ENCODE measurements at regions not wholly inside any gene's neighbourhood (a gene's known extent, or its start where the extent isn't known, plus 50 kb on each side); places are given as distances from the start of the nearest gene placed in this dataset.

DNA sequence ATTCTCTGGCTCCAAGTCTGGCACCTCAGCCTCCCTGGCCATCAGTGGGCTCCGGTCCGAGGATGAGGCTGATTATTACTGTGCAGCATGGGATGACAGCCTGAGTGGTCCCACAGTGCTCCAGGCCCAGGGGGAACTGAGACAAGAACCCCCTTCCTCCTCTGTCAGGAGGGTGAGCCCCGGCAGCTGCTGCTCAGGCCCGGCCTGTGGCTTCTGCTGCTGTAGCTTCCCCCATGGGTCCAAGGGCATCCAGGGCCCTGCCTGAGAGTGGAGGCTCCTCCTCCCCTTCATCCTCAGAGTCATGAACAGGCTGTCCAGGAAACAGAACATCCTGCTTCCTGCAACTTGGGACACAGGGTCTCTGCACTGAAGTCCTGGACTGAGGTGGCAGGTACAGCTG is 113.6 kb downstream of the VPREB1 start:
- TF ChIP-seq POLR2A (IDR thresholded peaks at IDR 0.05) (no peak), POLR2AphosphoS5 (IDR thresholded peaks at IDR 0.05) (no peak), EP300 (IDR thresholded peaks at IDR 0.05; ENCODE audit: low read depth) (no peak)
- TF ChIP-seq, protein P1, sequence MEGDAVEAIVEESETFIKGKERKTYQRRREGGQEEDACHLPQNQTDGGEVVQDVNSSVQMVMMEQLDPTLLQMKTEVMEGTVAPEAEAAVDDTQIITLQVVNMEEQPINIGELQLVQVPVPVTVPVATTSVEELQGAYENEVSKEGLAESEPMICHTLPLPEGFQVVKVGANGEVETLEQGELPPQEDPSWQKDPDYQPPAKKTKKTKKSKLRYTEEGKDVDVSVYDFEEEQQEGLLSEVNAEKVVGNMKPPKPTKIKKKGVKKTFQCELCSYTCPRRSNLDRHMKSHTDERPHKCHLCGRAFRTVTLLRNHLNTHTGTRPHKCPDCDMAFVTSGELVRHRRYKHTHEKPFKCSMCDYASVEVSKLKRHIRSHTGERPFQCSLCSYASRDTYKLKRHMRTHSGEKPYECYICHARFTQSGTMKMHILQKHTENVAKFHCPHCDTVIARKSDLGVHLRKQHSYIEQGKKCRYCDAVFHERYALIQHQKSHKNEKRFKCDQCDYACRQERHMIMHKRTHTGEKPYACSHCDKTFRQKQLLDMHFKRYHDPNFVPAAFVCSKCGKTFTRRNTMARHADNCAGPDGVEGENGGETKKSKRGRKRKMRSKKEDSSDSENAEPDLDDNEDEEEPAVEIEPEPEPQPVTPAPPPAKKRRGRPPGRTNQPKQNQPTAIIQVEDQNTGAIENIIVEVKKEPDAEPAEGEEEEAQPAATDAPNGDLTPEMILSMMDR (IDR thresholded peaks at IDR 0.05), result no peak
- Histone ChIP-seq H3K27me3 (peaks cover 7% of the 10 kb centered on the region), H3K36me3 (no peaks in the 10 kb centered on the region), H3K4me3 (no peak overlapping the region), H3K27ac (no peak overlapping the region), H3K4me1 (peaks cover 0 to 3% (median 0%) of the 10 kb centered on the region in 4 donors), H3K9me3 (no peaks in the 10 kb centered on the region)
- in situ Hi-C loops (cut with MboI; ENCODE audit: low pct_ligation_motif_present in 1 of 4, low pct_unique_long_range_greater_than_20kb in 1 of 4, low sequenced_read_pairs in 3 of 4), result no loop called here
- intact Hi-C loops (cut with DNase I; ENCODE audit: low total_unique reads), result no loop called here
- 80% methylated on average over 3 of the region's 4 CpGs; no CpG with 5 or more reads in 1 of the 2 donors for WGBS, 2 donors (ENCODE audit: low coverage in 1 of 2)
- no peak for DNase-seq

DNA sequence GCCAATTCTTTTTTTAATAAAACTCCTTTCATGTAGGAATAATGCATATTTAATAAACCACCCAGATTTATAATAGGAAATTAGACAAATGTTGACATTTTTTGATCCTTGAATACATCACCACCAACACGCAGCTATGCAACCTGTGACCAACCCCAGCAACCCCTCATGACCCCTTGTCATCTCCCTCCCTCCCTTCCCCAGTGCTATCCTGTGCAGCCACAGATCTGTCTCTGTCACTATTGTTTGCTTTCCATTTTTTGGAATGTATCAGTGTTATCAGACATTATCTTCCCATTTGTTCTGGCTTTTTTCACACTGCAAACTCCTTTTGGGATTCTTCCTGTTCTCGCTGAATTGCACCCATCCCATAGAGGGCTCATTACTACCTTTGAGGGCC is 114.1 kb downstream of the VPREB1 start:
- no peaks in the 10 kb centered on the region for H3K9me3 ChIP-seq
- WGBS, 2 donors (ENCODE audit: low coverage in 1 of 2), result 75 to 77% methylated on average over 2 of the region's 2 CpGs
- TF ChIP-seq POLR2A (IDR thresholded peaks at IDR 0.05), result no peak
- no peak for TF ChIP-seq EP300 (IDR thresholded peaks at IDR 0.05; ENCODE audit: low read depth)
- TF ChIP-seq, protein P1 (IDR thresholded peaks at IDR 0.05), result no peak
- no peak for TF ChIP-seq POLR2AphosphoS5 (IDR thresholded peaks at IDR 0.05)
- no peak overlapping the region for H3K4me3 ChIP-seq
- no peak for DNase-seq
- H3K27me3 ChIP-seq, result peaks cover 12% of the 10 kb centered on the region
- H3K27ac ChIP-seq, result no peak overlapping the region
- intact Hi-C loops (cut with DNase I; ENCODE audit: low total_unique reads) (no loop called here), in situ Hi-C loops (cut with MboI; ENCODE audit: low pct_ligation_motif_present in 1 of 4, low pct_unique_long_range_greater_than_20kb in 1 of 4, low sequenced_read_pairs in 3 of 4) (no loop called here)
- no peaks in the 10 kb centered on the region for H3K36me3 ChIP-seq
- H3K4me1 ChIP-seq, result peaks cover 0 to 3% (median 0%) of the 10 kb centered on the region in 4 donors

DNA sequence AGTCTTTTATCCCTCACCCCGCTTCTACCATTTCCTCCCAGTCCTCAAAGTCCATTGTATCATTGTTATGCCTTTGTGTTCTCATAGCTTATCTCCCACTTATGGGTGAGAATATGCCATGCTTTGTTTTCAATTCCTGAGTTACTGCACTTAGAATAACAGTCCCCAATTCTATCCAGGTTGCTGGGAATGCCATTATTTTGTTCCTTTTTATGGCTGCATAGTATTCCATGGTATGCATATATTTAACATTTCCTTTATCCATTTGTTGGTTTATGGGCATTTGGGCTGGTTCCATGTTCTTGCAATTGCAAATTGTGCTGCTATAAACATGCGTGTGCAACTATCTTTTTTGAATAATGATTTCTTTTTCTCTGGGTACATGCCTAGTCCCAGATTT is 114.9 kb downstream of the VPREB1 start:
- H3K4me1 ChIP-seq, result peaks cover 0 to 3% (median 0%) of the 10 kb centered on the region in 4 donors
- in situ Hi-C loops (cut with MboI; ENCODE audit: low pct_ligation_motif_present in 1 of 4, low pct_unique_long_range_greater_than_20kb in 1 of 4, low sequenced_read_pairs in 3 of 4), result no loop called here

DNA sequence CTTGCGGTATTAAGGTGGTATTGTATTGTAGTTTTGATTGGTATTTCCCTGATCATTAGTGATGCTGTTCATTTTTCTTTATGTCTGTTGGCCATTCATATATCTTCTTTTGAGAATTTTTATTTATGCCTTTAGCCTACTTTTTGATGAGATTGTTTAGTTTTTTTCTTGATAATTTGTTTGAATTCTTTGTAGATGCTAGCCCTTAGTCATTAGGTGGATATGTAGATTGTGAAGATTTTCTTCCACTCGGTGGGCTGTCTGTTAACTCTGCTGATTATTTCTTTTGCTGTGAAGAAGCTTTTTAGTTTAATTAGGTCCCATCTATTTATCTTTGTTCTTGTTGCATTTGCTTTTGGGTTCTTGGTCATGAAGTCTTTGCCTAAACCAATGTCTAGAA is 115.4 kb downstream of the VPREB1 start:
- H3K36me3 ChIP-seq, result no peaks in the 10 kb centered on the region
- H3K4me1 ChIP-seq, result peaks cover 0 to 3% (median 0%) of the 10 kb centered on the region in 4 donors
- TF ChIP-seq, protein P1 (IDR thresholded peaks at IDR 0.05), result no peak
- TF ChIP-seq POLR2AphosphoS5 (IDR thresholded peaks at IDR 0.05), result no peak
- TF ChIP-seq POLR2A (IDR thresholded peaks at IDR 0.05), result no peak
- no peak for TF ChIP-seq EP300 (IDR thresholded peaks at IDR 0.05; ENCODE audit: low read depth)
- 77 to 83% methylated on average over 2 of the region's 2 CpGs for WGBS, 2 donors (ENCODE audit: low coverage in 1 of 2)
- no peaks in the 10 kb centered on the region for H3K9me3 ChIP-seq
- no peak overlapping the region for H3K4me3 ChIP-seq
- peaks cover 15% of the 10 kb centered on the region for H3K27me3 ChIP-seq
- in situ Hi-C loops (cut with MboI; ENCODE audit: low pct_ligation_motif_present in 1 of 4, low pct_unique_long_range_greater_than_20kb in 1 of 4, low sequenced_read_pairs in 3 of 4) (no loop called here), intact Hi-C loops (cut with DNase I; ENCODE audit: low total_unique reads) (no loop called here)
- H3K27ac ChIP-seq, result no peak overlapping the region
- no peak for DNase-seq

More for the DNA sequence above, 114.9 kb downstream of the VPREB1 start:
- WGBS, 2 donors (ENCODE audit: low coverage in 1 of 2), result 71 to 88% methylated on average over 2 of the region's 2 CpGs
- no peak for DNase-seq
- no peak overlapping the region for H3K4me3 ChIP-seq
- peaks cover 15% of the 10 kb centered on the region for H3K27me3 ChIP-seq
- H3K27ac ChIP-seq, result no peak overlapping the region
- H3K36me3 ChIP-seq, result no peaks in the 10 kb centered on the region
- intact Hi-C loops (cut with DNase I; ENCODE audit: low total_unique reads), result no loop called here
- no peaks in the 10 kb centered on the region for H3K9me3 ChIP-seq
- TF ChIP-seq, protein P1 (IDR thresholded peaks at IDR 0.05), result no peak

All from transverse colon (tissue), 4 donors.